ENCODE measurements at regions not wholly inside any gene's neighbourhood (a gene's known extent, or its start where the extent isn't known, plus 50 kb on each side); places are given as distances from the start of the nearest gene placed in this dataset.

- Histone ChIP-seq H3K36me3 (ENCODE audit: insufficient read depth, low read length) (no peaks in the 10 kb centered on the region), H4K20me1 (ENCODE audit: insufficient read depth) (no peaks in the 10 kb centered on the region), H3K27me3 (ENCODE audit: insufficient read depth, low read depth, low read length) (no peaks in the 10 kb centered on the region), H3K4me2 (ENCODE audit: low read length) (no peak overlapping the region), H3F3A (ENCODE audit: insufficient read depth, low read length, poor library complexity, severe bottlenecking) (no peaks in the 10 kb centered on the region), H3K79me2 (replicated peaks; ENCODE audit: insufficient read depth, low read length) (no peaks in the 10 kb centered on the region), H2AFZ (ENCODE audit: low read depth, low read length) (no peak overlapping the region), H3K9me3 (ENCODE audit: low read length) (no peaks in the 10 kb centered on the region), H3K27ac (ENCODE audit: low read length) (no peak overlapping the region), H3K4me3 (ENCODE audit: low read length) (no peak overlapping the region), H3K9ac (ENCODE audit: low read length) (no peak overlapping the region), H3K9me2 (ENCODE audit: insufficient read depth, low read length) (no peaks in the 10 kb centered on the region)
- TF ChIP-seq POLR2AphosphoS5 (IDR thresholded peaks at IDR 0.05), result no peak
These were observed 144.2 kb upstream of the EEA1 start for GRCh38 chr12:93073324-93073723.

DNA sequence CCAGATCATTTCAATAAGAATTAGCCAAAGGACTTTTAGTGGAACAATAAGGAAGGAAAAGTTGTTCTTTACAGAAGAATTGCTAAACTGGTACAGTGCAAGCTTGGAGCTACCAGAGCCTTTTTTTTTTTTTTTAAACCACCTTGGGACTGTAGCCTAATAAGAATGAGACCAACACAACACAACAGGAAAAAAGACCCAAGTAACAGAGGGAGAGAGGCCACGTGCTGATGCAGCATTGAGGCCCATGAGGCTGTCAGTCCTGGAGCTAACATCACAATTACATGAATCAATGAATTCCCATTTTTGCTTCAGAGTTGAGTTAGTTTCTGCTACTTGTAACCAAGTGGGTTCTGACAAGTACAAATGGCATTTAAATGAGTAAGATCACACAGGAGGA lies 149.0 kb upstream of the EEA1 start:
- no peaks in the 10 kb centered on the region for H3K27me3 ChIP-seq (ENCODE audit: insufficient read depth, low read depth, low read length)
- H3K9me2 ChIP-seq (ENCODE audit: insufficient read depth, low read length), result no peaks in the 10 kb centered on the region
- no peak overlapping the region for H3K4me2 ChIP-seq (ENCODE audit: low read length)
- H3K4me3 ChIP-seq (ENCODE audit: low read length), result no peak overlapping the region
- H3F3A ChIP-seq (ENCODE audit: insufficient read depth, low read length, poor library complexity, severe bottlenecking), result no peaks in the 10 kb centered on the region
- H2AFZ ChIP-seq (ENCODE audit: low read depth, low read length), result no peak overlapping the region
- H3K36me3 ChIP-seq (ENCODE audit: insufficient read depth, low read length), result no peaks in the 10 kb centered on the region
- no peaks in the 10 kb centered on the region for H3K9me3 ChIP-seq (ENCODE audit: low read length)
- no peaks in the 10 kb centered on the region for H4K20me1 ChIP-seq (ENCODE audit: insufficient read depth)
- H3K27ac ChIP-seq (ENCODE audit: low read length), result no peak overlapping the region
- no peak overlapping the region for H3K9ac ChIP-seq (ENCODE audit: low read length)
- H3K79me2 ChIP-seq (replicated peaks; ENCODE audit: insufficient read depth, low read length), result no peaks in the 10 kb centered on the region
- TF ChIP-seq REST (IDR thresholded peaks at IDR 0.05; ENCODE audit: borderline replicate concordance), result no peak
- TF ChIP-seq, protein P1, sequence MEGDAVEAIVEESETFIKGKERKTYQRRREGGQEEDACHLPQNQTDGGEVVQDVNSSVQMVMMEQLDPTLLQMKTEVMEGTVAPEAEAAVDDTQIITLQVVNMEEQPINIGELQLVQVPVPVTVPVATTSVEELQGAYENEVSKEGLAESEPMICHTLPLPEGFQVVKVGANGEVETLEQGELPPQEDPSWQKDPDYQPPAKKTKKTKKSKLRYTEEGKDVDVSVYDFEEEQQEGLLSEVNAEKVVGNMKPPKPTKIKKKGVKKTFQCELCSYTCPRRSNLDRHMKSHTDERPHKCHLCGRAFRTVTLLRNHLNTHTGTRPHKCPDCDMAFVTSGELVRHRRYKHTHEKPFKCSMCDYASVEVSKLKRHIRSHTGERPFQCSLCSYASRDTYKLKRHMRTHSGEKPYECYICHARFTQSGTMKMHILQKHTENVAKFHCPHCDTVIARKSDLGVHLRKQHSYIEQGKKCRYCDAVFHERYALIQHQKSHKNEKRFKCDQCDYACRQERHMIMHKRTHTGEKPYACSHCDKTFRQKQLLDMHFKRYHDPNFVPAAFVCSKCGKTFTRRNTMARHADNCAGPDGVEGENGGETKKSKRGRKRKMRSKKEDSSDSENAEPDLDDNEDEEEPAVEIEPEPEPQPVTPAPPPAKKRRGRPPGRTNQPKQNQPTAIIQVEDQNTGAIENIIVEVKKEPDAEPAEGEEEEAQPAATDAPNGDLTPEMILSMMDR (IDR thresholded peaks at IDR 0.05; ENCODE audit: poor library complexity, severe bottlenecking), result no peak
- TF ChIP-seq TAF1 (IDR thresholded peaks at IDR 0.05; ENCODE audit: low read depth), result no peak
- TF ChIP-seq MXI1 (conservative IDR thresholded peaks at IDR 0.05; ENCODE audit: poor library complexity, severe bottlenecking), result no peak
- no peak for TF ChIP-seq RAD21 (conservative IDR thresholded peaks at IDR 0.05)
- no peak for TF ChIP-seq EZH2 (IDR thresholded peaks at IDR 0.05; ENCODE audit: borderline replicate concordance, insufficient read depth, low read length, poor library complexity, severe bottlenecking)
- no peak for TF ChIP-seq EP300 (conservative IDR thresholded peaks at IDR 0.05; ENCODE audit: poor library complexity, severe bottlenecking)
- TF ChIP-seq SMC3 (conservative IDR thresholded peaks at IDR 0.05; ENCODE audit: poor library complexity), result no peak
- no peak for TF ChIP-seq POLR2AphosphoS5 (IDR thresholded peaks at IDR 0.05)

- H3K9me2 ChIP-seq (ENCODE audit: insufficient read depth, low read length), result no peaks in the 10 kb centered on the region
- H3F3A ChIP-seq (ENCODE audit: insufficient read depth, low read length, poor library complexity, severe bottlenecking), result no peaks in the 10 kb centered on the region
- H3K4me3 ChIP-seq (ENCODE audit: low read length), result no peak overlapping the region
- H3K36me3 ChIP-seq (ENCODE audit: insufficient read depth, low read length), result no peaks in the 10 kb centered on the region
- no peak overlapping the region for H3K9ac ChIP-seq (ENCODE audit: low read length)
- no peaks in the 10 kb centered on the region for H4K20me1 ChIP-seq (ENCODE audit: insufficient read depth)
- H3K27ac ChIP-seq (ENCODE audit: low read length), result no peak overlapping the region
- H2AFZ ChIP-seq (ENCODE audit: low read depth, low read length), result no peak overlapping the region
- TF ChIP-seq MXI1 (conservative IDR thresholded peaks at IDR 0.05; ENCODE audit: poor library complexity, severe bottlenecking) (no peak), EZH2 (IDR thresholded peaks at IDR 0.05; ENCODE audit: borderline replicate concordance, insufficient read depth, low read length, poor library complexity, severe bottlenecking) (no peak), EP300 (conservative IDR thresholded peaks at IDR 0.05; ENCODE audit: poor library complexity, severe bottlenecking) (no peak), RAD21 (conservative IDR thresholded peaks at IDR 0.05) (no peak), REST (IDR thresholded peaks at IDR 0.05; ENCODE audit: borderline replicate concordance) (no peak), POLR2AphosphoS5 (IDR thresholded peaks at IDR 0.05) (no peak), SMC3 (conservative IDR thresholded peaks at IDR 0.05; ENCODE audit: poor library complexity) (no peak), TAF1 (IDR thresholded peaks at IDR 0.05; ENCODE audit: low read depth) (no peak)
- TF ChIP-seq, protein P1 (IDR thresholded peaks at IDR 0.05; ENCODE audit: poor library complexity, severe bottlenecking), result no peak
- no peak overlapping the region for H3K4me2 ChIP-seq (ENCODE audit: low read length)
- H3K79me2 ChIP-seq (replicated peaks; ENCODE audit: insufficient read depth, low read length), result no peaks in the 10 kb centered on the region
- no peaks in the 10 kb centered on the region for H3K9me3 ChIP-seq (ENCODE audit: low read length)
- H3K27me3 ChIP-seq (ENCODE audit: insufficient read depth, low read depth, low read length), result no peaks in the 10 kb centered on the region
These were observed 149.5 kb upstream of the EEA1 start for GRCh38 chr12:93078577-93078976.

Measured in neural cell (in vitro differentiated cells).